GM21737 (cell line): ENCODE measurements at regions not wholly inside any gene's neighbourhood (a gene's known extent, or its start where the extent isn't known, plus 50 kb on each side); places are given as distances from the start of the nearest gene placed in this dataset.

ENCODE experiments used
- ATAC-seq: cut with Tn5 transposase; IDR thresholded peaks from one replicate; pipeline ENCODE4 v1.9.1; 2021; ENCODE audit warnings: mild to moderate bottlenecking, moderate library complexity; ENCODE audit not compliant: unreplicated experiment

GRCh38 chr15:77541421-77542181, 91.1 kb downstream of the LINGO1 start:
- no peak for ATAC-seq

GRCh38 chr15:77540312-77541060, 92.2 kb downstream of the LINGO1 start:
- no peak for ATAC-seq

GRCh38 chr15:77538793-77539497, 93.8 kb downstream of the LINGO1 start:
- ATAC-seq = no peak

- peak; percentile 70 for ATAC-seq
These were observed 94.7 kb downstream of the LINGO1 start for GRCh38 chr15:77538027-77538451.

GRCh38 chr15:77537006-77537405, 95.7 kb downstream of the LINGO1 start:
- ATAC-seq = no peak

- ATAC-seq = no peak
These were observed 96.9 kb downstream of the LINGO1 start for GRCh38 chr15:77535845-77536244.
